Thyroid gland (tissue), 4 donors: ENCODE measurements at regions not wholly inside any gene's neighbourhood (a gene's known extent, or its start where the extent isn't known, plus 50 kb on each side); places are given as distances from the start of the nearest gene placed in this dataset.

ENCODE experiments used
- DNase-seq, 2 donors: peaks; one replicate each; pipeline ENCODE4 v3.0.0-alpha.2; 2019
- H3K27ac ChIP-seq, 3 donors: fragments of 200-600 bp; sonication (generic); 1 replicate in 2 of 3; 2 replicates in 1 of 3; pipeline ENCODE4 v1.5.1; 2016 to 2019; ENCODE audit warnings: mild to moderate bottlenecking in 1 of 3, moderate library complexity in 1 of 3
- H3K27me3 ChIP-seq: fragments of 200-600 bp; sonication (generic); one replicate; pipeline ENCODE4 v1.5.1; 2019
- H3K36me3 ChIP-seq, 2 donors: fragments of 200-600 bp; sonication (generic); one replicate each; pipeline ENCODE4 v1.5.1; 2016 to 2019
- H3K4me1 ChIP-seq, 2 donors: fragments of 200-600 bp; sonication (generic); one replicate each; pipeline ENCODE4 v1.5.1; 2017 to 2019
- H3K4me3 ChIP-seq, 3 donors: fragments of 200-600 bp; sonication (generic); replicated peaks in 1 of 3; 1 replicate in 2 of 3; 2 replicates in 1 of 3; pipeline ENCODE4 v1.5.1; 2016; ENCODE audit warnings: mild to moderate bottlenecking in 1 of 3
- H3K9me3 ChIP-seq: fragments of 200-600 bp; sonication (generic); one replicate; pipeline ENCODE4 v1.5.1; 2017
- POLR2A ChIP-seq, 2 donors: fragments of 450-650 bp; IDR thresholded peaks; one replicate each; pipeline ENCODE4 v1.6.1; 2017; ENCODE audit warnings: antibody characterized with exemption in 2 of 2, mild to moderate bottlenecking in 2 of 2, moderate library complexity in 1 of 2
- WGBS, 2 donors: methylation state at CpG; one replicate each; pipeline ENCODE4 v1.1.5; 2017; 5-methylcytosine and 5-hydroxymethylcytosine counted together
- intact Hi-C: fragments of 100-400 bp; cut with DNase I; formaldehyde crosslinking; loops from one replicate; pipeline ENCODE4 v1.15.1; 2023
- TF ChIP-seq, protein P1 (sequence below), 6 experiments: fragments of 200-600 bp in 3 of 6; fragments of 450-650 bp in 3 of 6; sonication (generic) in 3 of 6; IDR thresholded peaks; one replicate each; pipeline ENCODE4 v1.5.1; 2016 to 2019; ENCODE audit warnings: antibody characterized with exemption in 6 of 6, mild to moderate bottlenecking in 2 of 6, inconsistent platforms in 1 of 6, moderate library complexity in 1 of 6

DNA sequence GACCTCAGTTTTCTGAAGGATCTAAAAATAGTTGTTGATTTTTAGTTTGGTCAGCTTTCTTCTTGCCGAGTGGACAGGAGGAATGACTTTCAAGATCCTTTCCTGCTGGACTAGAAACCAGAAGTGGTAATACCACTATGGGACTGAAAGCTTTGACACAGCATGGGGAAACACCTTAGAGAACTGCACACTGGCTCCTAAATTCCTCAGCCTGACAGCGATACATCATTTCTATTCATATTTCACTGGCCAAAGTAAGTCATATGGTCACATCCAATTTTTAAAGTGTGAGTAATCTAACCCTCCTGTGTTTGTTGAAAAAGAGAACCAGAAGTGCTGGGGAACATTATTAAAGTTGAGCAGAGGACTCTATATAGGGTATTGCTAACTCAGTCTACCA, 244.7 kb upstream of the MMADHC start:
- DNase-seq = no peak
- Histone ChIP-seq H3K36me3 (no peaks in the 10 kb centered on the region), H3K4me1 (no peaks in the 10 kb centered on the region), H3K9me3 (no peaks in the 10 kb centered on the region), H3K27me3 (no peaks in the 10 kb centered on the region), H3K4me3 (no peak overlapping the region), H3K27ac (no peak overlapping the region)
- TF ChIP-seq POLR2A (IDR thresholded peaks at IDR 0.05) = no peak
- TF ChIP-seq, protein P1, sequence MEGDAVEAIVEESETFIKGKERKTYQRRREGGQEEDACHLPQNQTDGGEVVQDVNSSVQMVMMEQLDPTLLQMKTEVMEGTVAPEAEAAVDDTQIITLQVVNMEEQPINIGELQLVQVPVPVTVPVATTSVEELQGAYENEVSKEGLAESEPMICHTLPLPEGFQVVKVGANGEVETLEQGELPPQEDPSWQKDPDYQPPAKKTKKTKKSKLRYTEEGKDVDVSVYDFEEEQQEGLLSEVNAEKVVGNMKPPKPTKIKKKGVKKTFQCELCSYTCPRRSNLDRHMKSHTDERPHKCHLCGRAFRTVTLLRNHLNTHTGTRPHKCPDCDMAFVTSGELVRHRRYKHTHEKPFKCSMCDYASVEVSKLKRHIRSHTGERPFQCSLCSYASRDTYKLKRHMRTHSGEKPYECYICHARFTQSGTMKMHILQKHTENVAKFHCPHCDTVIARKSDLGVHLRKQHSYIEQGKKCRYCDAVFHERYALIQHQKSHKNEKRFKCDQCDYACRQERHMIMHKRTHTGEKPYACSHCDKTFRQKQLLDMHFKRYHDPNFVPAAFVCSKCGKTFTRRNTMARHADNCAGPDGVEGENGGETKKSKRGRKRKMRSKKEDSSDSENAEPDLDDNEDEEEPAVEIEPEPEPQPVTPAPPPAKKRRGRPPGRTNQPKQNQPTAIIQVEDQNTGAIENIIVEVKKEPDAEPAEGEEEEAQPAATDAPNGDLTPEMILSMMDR (IDR thresholded peaks at IDR 0.05) = no peak
- 72 to 78% methylated on average over 2 of the region's 2 CpGs for WGBS, 2 donors
- intact Hi-C loops = no loop called here

DNA sequence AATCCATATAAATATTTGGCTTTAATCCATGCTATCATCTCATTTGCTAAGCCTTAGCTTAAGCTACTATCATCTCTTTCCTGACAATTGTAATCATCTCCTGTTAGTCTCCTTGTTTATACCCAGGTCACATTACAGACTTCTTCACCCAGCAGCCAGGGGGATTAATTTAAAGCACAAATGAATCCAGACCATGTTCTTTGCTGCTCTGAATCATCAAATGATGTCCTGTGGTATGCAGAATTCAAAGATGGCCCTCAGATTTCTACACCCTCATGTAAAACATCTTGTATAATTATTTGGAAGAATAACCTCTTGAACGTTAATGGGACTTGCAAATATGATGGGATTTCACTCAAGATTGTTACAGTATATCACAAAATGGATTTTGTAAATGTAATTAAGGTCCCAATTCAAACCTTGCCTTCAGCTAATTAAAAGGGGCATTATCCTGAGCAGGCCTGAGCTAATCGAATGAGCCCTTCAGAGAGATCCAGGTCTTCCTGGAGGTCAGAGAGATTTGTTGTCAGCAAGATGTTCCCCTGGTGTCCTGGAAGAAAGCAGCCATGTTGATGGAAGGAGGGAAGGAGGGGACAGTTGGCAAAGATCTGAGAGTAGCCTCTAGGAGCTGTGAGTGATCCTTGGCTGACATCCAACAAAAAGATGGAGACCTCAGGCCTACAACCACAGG, 241.1 kb upstream of the MMADHC start:
- H3K27me3 ChIP-seq = no peaks in the 10 kb centered on the region
- H3K4me3 ChIP-seq = no peak overlapping the region
- H3K36me3 ChIP-seq = no peaks in the 10 kb centered on the region
- DNase-seq = no peak
- no peaks in the 10 kb centered on the region for H3K9me3 ChIP-seq
- H3K4me1 ChIP-seq = no peaks in the 10 kb centered on the region
- intact Hi-C loops = no loop called here
- no peak for TF ChIP-seq POLR2A (IDR thresholded peaks at IDR 0.05)
- TF ChIP-seq, protein P1 (IDR thresholded peaks at IDR 0.05) = no peak
- H3K27ac ChIP-seq = no peak overlapping the region
- WGBS, 2 donors = 93 to 98% methylated on average over 2 of the region's 2 CpGs

DNA sequence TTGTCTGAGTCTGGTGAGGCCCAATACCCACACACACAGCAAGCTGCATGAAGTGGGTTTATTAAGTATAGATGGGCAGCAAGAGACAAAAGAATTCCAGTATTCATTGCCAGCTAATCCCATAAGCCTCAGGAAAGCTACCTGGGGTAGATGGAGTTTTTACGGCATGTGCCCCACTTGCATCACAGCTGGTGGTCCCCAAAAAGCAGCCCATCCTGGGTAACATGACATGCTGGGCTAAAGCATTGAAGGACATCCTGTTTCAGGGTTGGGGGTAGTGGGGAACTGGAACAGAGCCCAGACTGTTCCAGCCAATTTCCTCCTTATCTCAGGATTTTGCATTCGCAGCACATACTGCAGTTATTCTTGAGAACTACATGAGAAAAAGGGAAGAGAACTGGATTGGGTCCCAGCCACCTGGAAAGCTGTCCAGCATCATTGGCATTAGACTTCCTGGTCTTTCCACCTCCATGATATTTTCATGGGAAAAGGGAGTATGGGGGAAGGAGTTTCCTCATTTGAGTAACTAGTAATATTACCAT, 240.1 kb upstream of the MMADHC start:
- DNase-seq = no peak
- Histone ChIP-seq H3K4me3 (no peak overlapping the region), H3K27me3 (no peaks in the 10 kb centered on the region), H3K9me3 (no peaks in the 10 kb centered on the region), H3K36me3 (no peaks in the 10 kb centered on the region), H3K4me1 (no peaks in the 10 kb centered on the region), H3K27ac (no peak overlapping the region)
- WGBS, 2 donors = 85 to 89% methylated on average over 2 of the region's 2 CpGs
- TF ChIP-seq POLR2A (IDR thresholded peaks at IDR 0.05) = no peak
- TF ChIP-seq, protein P1 (IDR thresholded peaks at IDR 0.05) = no peak
- intact Hi-C loops = no loop called here

DNA sequence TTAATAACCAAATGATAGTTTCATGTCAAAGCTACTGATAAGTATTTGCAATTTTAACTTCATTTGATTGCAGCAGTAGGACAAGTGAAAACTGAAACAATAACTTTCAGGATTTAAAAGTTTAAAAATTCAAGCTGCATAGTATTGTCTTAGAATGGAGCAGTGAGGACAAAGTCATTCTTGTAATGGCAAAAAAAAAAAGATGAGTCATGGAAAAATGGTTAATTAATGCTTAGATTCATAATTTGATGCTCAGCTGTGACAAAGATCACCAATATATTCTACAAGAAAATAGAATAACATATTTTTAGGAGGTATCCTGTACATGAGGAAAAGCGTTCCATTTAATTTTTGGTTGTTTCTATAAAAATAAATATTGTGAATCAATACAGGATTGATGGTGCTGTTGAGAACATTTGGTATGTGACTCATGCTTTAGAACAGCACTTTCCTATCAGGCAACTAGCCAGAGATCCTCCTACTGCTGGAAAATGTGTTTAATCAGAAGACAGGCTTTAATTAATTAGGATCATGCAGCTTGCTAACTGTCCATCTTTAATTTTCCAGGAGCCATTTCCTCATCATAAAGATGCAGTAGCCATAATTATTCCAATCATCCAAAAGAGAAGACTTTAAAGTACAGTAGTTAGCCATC, 239.0 kb upstream of the MMADHC start:
- TF ChIP-seq, protein P1 (IDR thresholded peaks at IDR 0.05) = no peak
- no peak for TF ChIP-seq POLR2A (IDR thresholded peaks at IDR 0.05)
- Histone ChIP-seq H3K4me1 (no peaks in the 10 kb centered on the region), H3K27me3 (no peaks in the 10 kb centered on the region), H3K4me3 (no peak overlapping the region), H3K9me3 (no peaks in the 10 kb centered on the region), H3K27ac (no peak overlapping the region), H3K36me3 (no peaks in the 10 kb centered on the region)
- intact Hi-C loops = no loop called here
- no peak for DNase-seq
- 82 to 85% methylated on average over 1 of the region's 1 CpG for WGBS, 2 donors

DNA sequence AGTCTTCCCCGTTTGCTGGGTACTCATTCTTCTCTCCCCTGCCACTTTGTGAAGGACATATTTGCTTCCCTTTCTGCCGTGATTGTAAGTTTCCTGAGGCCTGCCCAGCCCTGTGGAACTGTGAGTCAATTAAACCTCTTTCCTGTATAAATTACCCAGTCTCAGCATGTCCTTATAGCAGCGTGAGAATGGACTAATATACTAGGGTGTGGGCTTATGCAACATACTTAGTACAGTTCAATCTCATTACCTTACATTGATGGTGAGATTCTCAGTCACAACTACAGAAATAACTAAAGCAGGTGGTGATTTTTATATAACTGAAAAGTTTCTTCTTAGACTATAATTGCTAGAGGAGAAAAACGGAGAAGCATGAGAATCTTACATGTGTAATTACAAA, 237.9 kb upstream of the MMADHC start:
- no peak for TF ChIP-seq POLR2A (IDR thresholded peaks at IDR 0.05)
- TF ChIP-seq, protein P1 (IDR thresholded peaks at IDR 0.05) = no peak
- H3K9me3 ChIP-seq = no peaks in the 10 kb centered on the region
- H3K27ac ChIP-seq = no peak overlapping the region
- H3K4me1 ChIP-seq = no peaks in the 10 kb centered on the region
- WGBS, 2 donors = 63 to 73% methylated on average over 4 of the region's 4 CpGs
- intact Hi-C loops = no loop called here
- DNase-seq = no peak
- no peaks in the 10 kb centered on the region for H3K27me3 ChIP-seq
- H3K4me3 ChIP-seq = no peak overlapping the region
- no peaks in the 10 kb centered on the region for H3K36me3 ChIP-seq
